Activated CD4-positive, alpha-beta T cell treated with anti-CD3 and anti-CD28 coated beads for 36 hours (primary cell): ENCODE measurements at regions not wholly inside any gene's neighbourhood (a gene's known extent, or its start where the extent isn't known, plus 50 kb on each side); places are given as distances from the start of the nearest gene placed in this dataset.

Experiments used
- ATAC-seq: fragments of 200-7000 bp; cut with Tn5 transposase; one replicate; pipeline ENCODE4 v1.10.0; 2021; ENCODE audit warnings: mild to moderate bottlenecking, moderate library complexity
- CTCF ChIA-PET: fragments of 350-600 bp; sonication (Branson Sonifier 250); formaldehyde crosslinking; loops from one replicate; lab custom pipeline; 2021; ENCODE audit warnings: antibody characterized with exemption; lab: Charles Lee
- POLR2A ChIA-PET: fragments of 350-600 bp; sonication (Branson Sonifier 250); formaldehyde crosslinking; loops from one replicate; lab custom pipeline; 2021; ENCODE audit warnings: antibody characterized with exemption, inconsistent platforms; lab: Charles Lee
- DNase-seq: peaks from one replicate; pipeline ENCODE4 v3.0.0-alpha.2; 2020
- H3K27ac Mint-ChIP-seq: one replicate; pipeline ENCODE4 v1.8.0; 2021; ENCODE audit warnings: mixed read lengths
- H3K27me3 Mint-ChIP-seq: one replicate; pipeline ENCODE4 v1.8.0; 2021; ENCODE audit warnings: mixed read lengths
- H3K36me3 Mint-ChIP-seq: one replicate; pipeline ENCODE4 v1.8.0; 2021; ENCODE audit warnings: low read depth, mixed read lengths
- H3K4me1 Mint-ChIP-seq: one replicate; pipeline ENCODE4 v1.8.0; 2021; ENCODE audit warnings: mixed read lengths
- H3K4me3 Mint-ChIP-seq: one replicate; pipeline ENCODE4 v1.8.0; 2021; ENCODE audit warnings: mild to moderate bottlenecking, moderate library complexity, mixed read lengths
- H3K9me3 Mint-ChIP-seq: one replicate; pipeline ENCODE4 v1.8.0; 2021; ENCODE audit warnings: low read depth, mixed read lengths
- intact Hi-C, 2 experiments: fragments of 100-400 bp; cut with DNase I in 1 of 2; cut with micrococcal nuclease in 1 of 2; formaldehyde crosslinking; loops; one replicate each; pipeline versions ENCODE4 v1.14.2 to v1.15.1; 2022 to 2024; cut with DNase I, micrococcal nuclease

DNA sequence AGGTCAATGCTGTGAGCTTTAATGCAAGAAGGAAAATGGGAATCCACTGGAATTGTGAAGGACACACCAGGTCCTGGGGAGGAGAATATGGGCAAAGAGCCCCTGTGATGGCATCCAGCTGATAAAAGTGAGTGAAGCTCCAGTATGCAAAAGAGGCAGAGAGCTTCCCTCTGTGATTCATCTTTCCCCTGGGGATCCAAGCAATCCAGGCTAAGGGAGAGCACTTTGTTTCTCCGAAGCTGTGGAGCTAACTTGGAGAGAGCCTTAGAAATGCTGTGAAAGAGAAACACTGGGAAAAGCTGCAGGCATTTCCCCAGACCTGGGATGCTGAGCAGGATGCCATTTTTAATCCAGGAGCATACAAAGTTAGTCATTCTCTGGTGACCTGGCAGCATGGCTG lies 489.5 kb downstream of the SH2D4B start:
- DNase-seq, result no peak
- CTCF ChIA-PET, result no interaction called here
- POLR2A ChIA-PET, result no interaction called here
- Mint-ChIP-seq H3K27me3 (peaks cover 8% of the 10 kb centered on the region), H3K4me3 (no peak overlapping the region), H3K27ac (no peak overlapping the region), H3K4me1 (no peaks in the 10 kb centered on the region), H3K36me3 (no peaks in the 10 kb centered on the region), H3K9me3 (no peaks in the 10 kb centered on the region)
- no peak for ATAC-seq
- intact Hi-C loops, result no loop called here

GRCh38 chr10:81027706-81028105 lies 490.0 kb downstream of the SH2D4B start:
- no peaks in the 10 kb centered on the region for H3K36me3 Mint-ChIP-seq
- intact Hi-C loops, result no loop called here
- no peaks in the 10 kb centered on the region for H3K9me3 Mint-ChIP-seq
- DNase-seq (no peak), ATAC-seq (no peak)
- H3K4me3 Mint-ChIP-seq, result no peak overlapping the region
- H3K27me3 Mint-ChIP-seq, result peaks cover 8% of the 10 kb centered on the region
- CTCF ChIA-PET, result no interaction called here
- POLR2A ChIA-PET, result no interaction called here
- no peak overlapping the region for H3K27ac Mint-ChIP-seq
- H3K4me1 Mint-ChIP-seq, result no peaks in the 10 kb centered on the region

DNA sequence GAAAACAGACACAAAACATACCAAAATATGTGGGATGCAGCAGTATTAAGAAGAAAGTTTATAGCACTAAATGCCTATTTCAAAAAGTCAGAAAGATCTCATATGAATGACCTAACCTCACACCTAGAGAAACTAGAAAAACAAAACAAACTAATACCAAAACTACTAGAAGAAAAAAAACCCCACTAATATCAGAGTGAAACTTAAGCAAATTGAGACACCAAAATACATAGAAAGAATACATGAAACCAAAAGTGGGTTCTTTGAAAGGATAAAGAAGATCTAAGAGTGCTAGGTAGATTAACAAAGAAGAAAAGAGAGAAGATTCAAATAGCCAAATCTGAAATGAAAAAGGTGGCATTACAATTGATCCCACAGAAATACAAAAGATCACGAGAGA lies 494.1 kb downstream of the SH2D4B start:
- H3K4me3 Mint-ChIP-seq, result no peak overlapping the region
- H3K27ac Mint-ChIP-seq, result no peak overlapping the region
- H3K36me3 Mint-ChIP-seq, result no peaks in the 10 kb centered on the region
- DNase-seq (no peak), ATAC-seq (no peak)
- intact Hi-C loops, result no loop called here
- no peaks in the 10 kb centered on the region for H3K9me3 Mint-ChIP-seq
- CTCF ChIA-PET, result no interaction called here
- H3K27me3 Mint-ChIP-seq, result peaks cover 9% of the 10 kb centered on the region
- H3K4me1 Mint-ChIP-seq, result no peaks in the 10 kb centered on the region
- POLR2A ChIA-PET, result no interaction called here

DNA sequence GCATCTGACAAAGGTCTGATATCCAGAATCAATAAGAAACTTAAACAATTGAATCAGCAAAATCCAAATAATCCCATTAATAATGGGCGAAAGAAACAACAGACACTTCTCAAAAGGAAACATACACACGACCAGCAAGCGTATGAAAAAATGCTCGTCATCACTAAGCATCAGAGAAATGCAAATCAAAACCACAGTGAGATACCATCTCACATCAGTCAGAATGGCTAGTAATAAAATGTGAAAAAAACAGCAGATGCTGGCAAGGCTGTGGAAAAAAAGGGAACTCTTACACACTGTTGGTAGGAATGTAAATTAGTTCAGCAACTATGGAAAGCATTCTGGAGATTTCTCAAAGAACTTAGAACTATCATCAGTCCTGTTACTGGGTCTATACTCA lies 496.7 kb downstream of the SH2D4B start:
- Mint-ChIP-seq H3K4me1 (no peaks in the 10 kb centered on the region), H3K27ac (no peak overlapping the region), H3K4me3 (no peak overlapping the region), H3K27me3 (peaks cover 6% of the 10 kb centered on the region), H3K36me3 (no peaks in the 10 kb centered on the region), H3K9me3 (no peaks in the 10 kb centered on the region)
- intact Hi-C loops, result no loop called here
- ATAC-seq (no peak), DNase-seq (no peak)
- CTCF ChIA-PET, result interaction anchor here (1.3 kb wide), 1 partner anchor 12 kb away, joined by 3 read pairs; no protein-coding TSS in a partner anchor
- POLR2A ChIA-PET, result no interaction called here

DNA sequence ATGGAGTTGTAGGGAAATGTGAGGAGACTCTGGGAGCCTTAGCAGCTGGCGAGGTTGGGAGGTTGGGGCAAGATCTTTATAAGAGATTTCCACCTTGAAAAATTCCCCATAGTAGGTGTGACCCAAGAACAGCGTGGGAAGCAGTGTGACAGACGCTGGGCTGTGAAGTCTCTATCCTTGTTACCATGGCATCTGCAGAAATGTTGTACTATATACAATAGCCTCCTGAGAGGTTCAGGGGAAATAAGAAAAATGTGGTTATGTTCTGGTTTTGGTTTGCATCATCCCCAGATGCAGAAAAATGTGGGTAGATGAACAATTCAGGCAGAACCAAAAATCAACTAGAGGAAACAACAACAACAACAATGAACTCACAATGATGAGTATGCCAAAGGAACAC lies 498.6 kb downstream of the SH2D4B start:
- Mint-ChIP-seq H3K36me3 (no peaks in the 10 kb centered on the region), H3K4me1 (no peaks in the 10 kb centered on the region), H3K27ac (no peak overlapping the region), H3K27me3 (peaks cover 6% of the 10 kb centered on the region), H3K4me3 (no peak overlapping the region), H3K9me3 (no peaks in the 10 kb centered on the region)
- ATAC-seq, result no peak
- intact Hi-C loops, result no loop called here
- POLR2A ChIA-PET, result no interaction called here
- CTCF ChIA-PET, result no interaction called here
- DNase-seq, result no peak

DNA sequence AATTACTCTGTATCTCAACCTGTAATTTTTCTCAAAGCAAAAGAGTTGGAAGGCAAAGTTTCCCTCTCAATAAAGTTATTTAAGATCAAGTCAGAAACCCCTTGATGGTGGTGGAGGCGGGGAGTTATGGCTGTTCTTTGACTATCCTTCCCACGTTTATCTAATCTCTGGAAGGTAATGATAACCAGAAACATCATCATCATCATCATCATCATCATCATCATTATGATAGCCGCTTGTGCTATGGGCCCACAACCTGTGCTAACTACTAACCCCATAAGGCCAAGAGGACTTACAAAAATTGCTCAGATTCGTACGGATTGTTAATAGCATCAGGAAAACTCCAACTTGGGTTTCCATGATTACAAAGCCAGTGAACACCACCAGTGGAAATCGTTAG lies 502.3 kb downstream of the SH2D4B start:
- POLR2A ChIA-PET, result no interaction called here
- Mint-ChIP-seq H3K36me3 (no peaks in the 10 kb centered on the region), H3K27ac (no peak overlapping the region), H3K9me3 (no peaks in the 10 kb centered on the region), H3K4me1 (no peaks in the 10 kb centered on the region), H3K4me3 (no peak overlapping the region), H3K27me3 (peaks cover 5% of the 10 kb centered on the region)
- DNase-seq, result no peak
- intact Hi-C loops, result no loop called here
- no peak for ATAC-seq
- CTCF ChIA-PET, result no interaction called here

DNA sequence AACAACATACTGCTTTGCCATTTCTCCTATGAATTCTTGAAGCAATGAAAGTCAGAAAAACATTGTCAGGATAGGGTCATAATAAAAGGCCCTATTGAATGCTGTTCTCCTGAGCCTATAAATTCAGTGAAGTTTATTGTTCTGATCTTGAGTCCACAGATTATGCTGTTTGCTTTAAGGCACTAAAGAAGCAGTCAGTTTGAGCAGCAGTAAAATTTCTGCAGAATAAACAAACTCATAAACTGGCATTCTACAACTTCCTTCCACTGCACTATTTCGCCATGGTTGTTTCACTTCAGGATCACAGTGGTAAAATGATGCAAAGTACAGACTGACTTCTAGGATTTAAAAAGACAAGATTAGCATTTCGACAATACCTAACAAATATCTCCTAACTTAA lies 503.2 kb downstream of the SH2D4B start:
- POLR2A ChIA-PET, result no interaction called here
- Mint-ChIP-seq H3K27ac (no peak overlapping the region), H3K27me3 (peaks cover 3% of the 10 kb centered on the region), H3K4me1 (no peaks in the 10 kb centered on the region), H3K36me3 (no peaks in the 10 kb centered on the region), H3K4me3 (no peak overlapping the region), H3K9me3 (no peaks in the 10 kb centered on the region)
- DNase-seq, result no peak
- intact Hi-C loops, result no loop called here
- no peak for ATAC-seq
- CTCF ChIA-PET, result no interaction called here

DNA sequence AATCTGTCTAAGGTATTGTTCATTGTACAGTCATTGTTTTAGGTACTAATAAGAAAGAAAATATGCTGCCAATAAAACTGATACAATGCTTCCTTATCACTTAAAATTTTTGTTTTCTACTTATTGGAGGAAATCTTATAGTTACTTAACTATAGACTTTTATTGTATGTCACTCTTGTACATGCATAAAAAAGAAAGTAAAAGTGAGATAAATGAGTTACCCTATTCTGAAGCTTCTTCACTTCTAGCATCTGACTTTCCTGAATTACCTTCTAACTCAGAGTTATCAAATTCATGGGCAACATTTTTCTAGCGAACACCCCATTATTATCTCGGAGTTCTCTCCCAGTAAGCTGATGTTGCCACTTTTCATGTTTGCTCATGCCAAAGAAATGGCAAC lies 504.9 kb downstream of the SH2D4B start:
- ChIA-PET CTCF (no interaction called here), POLR2A (no interaction called here)
- H3K9me3 Mint-ChIP-seq, result no peaks in the 10 kb centered on the region
- H3K4me1 Mint-ChIP-seq, result no peaks in the 10 kb centered on the region
- ATAC-seq (no peak), DNase-seq (no peak)
- H3K27me3 Mint-ChIP-seq, result peaks cover 6% of the 10 kb centered on the region
- no peak overlapping the region for H3K27ac Mint-ChIP-seq
- H3K36me3 Mint-ChIP-seq, result no peaks in the 10 kb centered on the region
- H3K4me3 Mint-ChIP-seq, result no peak overlapping the region
- intact Hi-C loops, result no loop called here

DNA sequence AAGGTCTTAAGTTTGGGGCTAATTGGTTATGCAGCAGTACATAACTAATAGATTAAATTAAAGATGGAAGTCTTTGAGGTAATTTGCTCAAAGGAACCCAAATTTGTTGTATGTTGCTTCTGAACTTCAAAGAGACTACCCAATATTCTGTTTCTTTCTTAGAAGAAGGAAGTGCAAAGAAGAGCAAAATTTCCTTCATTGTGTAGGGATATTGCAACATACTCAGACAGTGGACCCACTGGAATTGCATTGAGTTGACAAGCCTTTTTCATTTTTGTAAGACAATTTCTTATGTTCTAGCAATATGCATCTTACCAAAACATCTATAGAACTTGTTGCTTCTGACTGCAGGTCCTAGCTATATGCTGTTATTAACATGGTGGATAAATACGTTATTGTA lies 527.8 kb downstream of the SH2D4B start:
- peaks cover 4% of the 10 kb centered on the region for H3K27me3 Mint-ChIP-seq
- no peak for ATAC-seq

DNA sequence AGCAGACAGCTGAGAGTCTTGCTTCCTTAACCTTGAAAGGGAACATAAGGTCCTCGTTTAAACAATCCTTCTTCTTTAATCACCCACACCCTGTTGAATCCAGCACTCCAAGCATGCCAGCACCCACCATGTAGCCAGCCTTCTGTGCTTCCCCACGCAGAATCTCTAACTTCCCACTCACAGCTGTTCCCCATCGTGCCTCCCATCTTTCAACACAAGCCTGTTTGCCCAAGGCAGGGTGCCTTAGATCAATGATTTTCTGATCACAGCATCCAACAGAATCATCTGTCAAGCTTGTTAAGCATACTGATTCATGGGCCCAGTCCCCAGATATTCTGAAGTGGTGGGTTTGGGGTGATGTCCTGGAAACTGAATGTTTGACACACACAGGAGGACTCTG lies 530.8 kb downstream of the SH2D4B start:
- no peaks in the 10 kb centered on the region for H3K4me1 Mint-ChIP-seq
- DNase-seq, result no peak
- H3K36me3 Mint-ChIP-seq, result no peaks in the 10 kb centered on the region
- intact Hi-C loops, result no loop called here
- ChIA-PET CTCF (no interaction called here), POLR2A (no interaction called here)
- peaks cover 2% of the 10 kb centered on the region for H3K27me3 Mint-ChIP-seq
- no peak overlapping the region for H3K27ac Mint-ChIP-seq
- no peaks in the 10 kb centered on the region for H3K9me3 Mint-ChIP-seq
- no peak overlapping the region for H3K4me3 Mint-ChIP-seq
- no peak for ATAC-seq

More for the DNA sequence above, 527.8 kb downstream of the SH2D4B start:
- no peaks in the 10 kb centered on the region for H3K4me1 Mint-ChIP-seq
- no peak overlapping the region for H3K4me3 Mint-ChIP-seq
- POLR2A ChIA-PET, result no interaction called here
- no peaks in the 10 kb centered on the region for H3K36me3 Mint-ChIP-seq
- H3K9me3 Mint-ChIP-seq, result no peaks in the 10 kb centered on the region
- intact Hi-C loops, result no loop called here
- CTCF ChIA-PET, result no interaction called here
- no peak for DNase-seq
- H3K27ac Mint-ChIP-seq, result no peak overlapping the region

GRCh38 chr10:81071087-81071796 lies 533.5 kb downstream of the SH2D4B start:
- no peak for ATAC-seq

DNA sequence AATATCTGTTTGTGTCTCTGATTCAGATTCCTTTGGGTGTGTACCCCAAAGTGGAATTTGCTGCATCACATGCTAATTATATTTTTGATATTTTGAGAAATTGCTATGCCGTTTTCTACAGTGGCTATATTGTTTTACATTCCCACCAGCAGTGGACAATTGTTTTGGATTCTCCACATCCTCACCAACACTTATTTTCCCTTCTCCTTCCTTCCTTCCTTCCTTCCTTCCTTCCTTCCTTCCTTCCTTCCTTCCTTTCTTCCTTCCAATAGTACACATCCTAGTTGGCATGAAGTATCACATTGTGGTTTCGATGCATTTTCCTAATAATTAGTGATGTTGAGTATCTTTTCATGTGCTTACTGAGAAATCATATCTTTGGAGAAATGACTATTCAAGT lies 535.5 kb downstream of the SH2D4B start:
- no peak overlapping the region for H3K27ac Mint-ChIP-seq
- CTCF ChIA-PET, result no interaction called here
- H3K9me3 Mint-ChIP-seq, result no peaks in the 10 kb centered on the region
- ATAC-seq, result no peak
- DNase-seq, result no peak
- H3K27me3 Mint-ChIP-seq, result no peaks in the 10 kb centered on the region
- no peaks in the 10 kb centered on the region for H3K4me1 Mint-ChIP-seq
- POLR2A ChIA-PET, result no interaction called here
- no peak overlapping the region for H3K4me3 Mint-ChIP-seq
- H3K36me3 Mint-ChIP-seq, result no peaks in the 10 kb centered on the region
- intact Hi-C loops, result no loop called here

More at GRCh38 chr10:81071087-81071796, 533.5 kb downstream of the SH2D4B start:
- H3K4me1 Mint-ChIP-seq, result no peaks in the 10 kb centered on the region
- H3K27me3 Mint-ChIP-seq, result no peaks in the 10 kb centered on the region
- H3K9me3 Mint-ChIP-seq, result no peaks in the 10 kb centered on the region
- ChIA-PET POLR2A (no interaction called here), CTCF (no interaction called here)
- no peaks in the 10 kb centered on the region for H3K36me3 Mint-ChIP-seq
- no peak overlapping the region for H3K4me3 Mint-ChIP-seq
- intact Hi-C loops, result no loop called here
- no peak for DNase-seq
- no peak overlapping the region for H3K27ac Mint-ChIP-seq
